ENCODE measurements at regions not wholly inside any gene's neighbourhood (a gene's known extent, or its start where the extent isn't known, plus 50 kb on each side); places are given as distances from the start of the nearest gene placed in this dataset.

GRCh38 chr14:43140453-43140852 is 1366.6 kb downstream of the FSCB start:
- no peak for TF ChIP-seq POLR2A (IDR thresholded peaks at IDR 0.05; ENCODE audit: low read depth, low read length)
- TF ChIP-seq RAD21 (IDR thresholded peaks at IDR 0.05; ENCODE audit: low read length), result no peak
- no peak for TF ChIP-seq CTCF (conservative IDR thresholded peaks at IDR 0.05; ENCODE audit: low read depth, low read length)
- no peak for TF ChIP-seq MXI1 (IDR thresholded peaks at IDR 0.05; ENCODE audit: borderline replicate concordance, low read depth, low read length)
- no peak for TF ChIP-seq FOS (IDR thresholded peaks at IDR 0.05; ENCODE audit: low read depth, low read length)
- TF ChIP-seq SMC3 (IDR thresholded peaks at IDR 0.05; ENCODE audit: low read depth, low read length), result no peak
- no peak for TF ChIP-seq CEBPB (IDR thresholded peaks at IDR 0.05; ENCODE audit: low read depth, low read length)
- no peak for TF ChIP-seq CHD1 (IDR thresholded peaks at IDR 0.05; ENCODE audit: low read depth, low read length)
- TF ChIP-seq BHLHE40 (IDR thresholded peaks at IDR 0.05; ENCODE audit: low read depth, low read length), result no peak
- TF ChIP-seq RFX5 (IDR thresholded peaks at IDR 0.05; ENCODE audit: low read depth, low read length), result no peak
- TF ChIP-seq MAZ (IDR thresholded peaks at IDR 0.05; ENCODE audit: borderline replicate concordance, low read depth, low read length), result no peak
- no peak for TF ChIP-seq USF2 (IDR thresholded peaks at IDR 0.05; ENCODE audit: low read depth, low read length)
- TF ChIP-seq ELK1 (IDR thresholded peaks at IDR 0.05; ENCODE audit: borderline replicate concordance, low read depth, low read length), result no peak
- TF ChIP-seq RCOR1 (IDR thresholded peaks at IDR 0.05; ENCODE audit: insufficient replicate concordance, low read length), result no peak
